ENCODE measurements at regions not wholly inside any gene's neighbourhood (a gene's known extent, or its start where the extent isn't known, plus 50 kb on each side); places are given as distances from the start of the nearest gene placed in this dataset.

- no peaks in the 10 kb centered on the region for H3K36me3 ChIP-seq
- no peak overlapping the region for H3K4me3 ChIP-seq
- no peak overlapping the region for H3K27ac ChIP-seq
- peaks cover 0 to 18% (median under 1%) of the 10 kb centered on the region in 12 donors for H3K4me1 ChIP-seq
- H3K27me3 ChIP-seq: no peaks in the 10 kb centered on the region
- DNase-seq: no peak
- intact Hi-C loops (cut with DNase I): no loop called here
- no peak for TF ChIP-seq CTCF (IDR thresholded peaks at IDR 0.05)
- H3K9me3 ChIP-seq: no peaks in the 10 kb centered on the region
- ATAC-seq: no peak
Observed at GRCh38 chr6:134442073-134442472, 124.2 kb upstream of the SGK1 start.

GRCh38 chr6:134438837-134439236 is 120.9 kb upstream of the SGK1 start:
- no peak for TF ChIP-seq CTCF (IDR thresholded peaks at IDR 0.05)
- no peak for TF ChIP-seq POLR2A (IDR thresholded peaks at IDR 0.05)
- no peak overlapping the region for H3K4me3 ChIP-seq
- intact Hi-C loops (cut with DNase I): no loop called here
- WGBS, 4 donors: 75 to 97% (median 79%) methylated on average over 5 of the region's 5 CpGs
- ATAC-seq (no peak), DNase-seq (no peak)
- H3K4me1 ChIP-seq: peaks cover 0 to 25% (median 0%) of the 10 kb centered on the region in 12 donors
- no peak overlapping the region for H3K27ac ChIP-seq
- H3K9me3 ChIP-seq: no peaks in the 10 kb centered on the region
- no peaks in the 10 kb centered on the region for H3K27me3 ChIP-seq
- H3K36me3 ChIP-seq: no peaks in the 10 kb centered on the region

- peak in 3 of 4 donors; percentile 22 to 62 (median 42) for ATAC-seq
- DNase-seq: peak in 1 of 5 donors; percentile 12
- TF ChIP-seq CTCF (IDR thresholded peaks at IDR 0.05): no peak
- no peak for TF ChIP-seq POLR2A (IDR thresholded peaks at IDR 0.05)
- no peak overlapping the region for H3K4me3 ChIP-seq
- intact Hi-C loops (cut with DNase I): no loop called here
- WGBS, 4 donors: 61 to 69% (median 69%) methylated on average over 4 of the region's 4 CpGs
- H3K27ac ChIP-seq: peak overlapping the region in 1 of 12 donors; percentile 88
- H3K4me1 ChIP-seq: peaks cover 0 to 25% (median 0%) of the 10 kb centered on the region in 12 donors
- no peaks in the 10 kb centered on the region for H3K36me3 ChIP-seq
- no peaks in the 10 kb centered on the region for H3K27me3 ChIP-seq
- H3K9me3 ChIP-seq: no peaks in the 10 kb centered on the region
Observed at GRCh38 chr6:134437376-134437775, 119.5 kb upstream of the SGK1 start.

GRCh38 chr6:134436950-134437349 is 119.0 kb upstream of the SGK1 start:
- H3K27me3 ChIP-seq: no peaks in the 10 kb centered on the region
- DNase-seq: no peak
- H3K4me3 ChIP-seq: no peak overlapping the region
- intact Hi-C loops (cut with DNase I): no loop called here
- no peaks in the 10 kb centered on the region for H3K36me3 ChIP-seq
- H3K9me3 ChIP-seq: no peaks in the 10 kb centered on the region
- 0 to 87% (median 19%) methylated on average over 1 of the region's 1 CpG for WGBS, 4 donors
- peak overlapping the region in 2 of 12 donors; percentile 63 to 88 for H3K27ac ChIP-seq
- peaks cover 0 to 25% (median 0%) of the 10 kb centered on the region in 12 donors for H3K4me1 ChIP-seq
- TF ChIP-seq POLR2A (IDR thresholded peaks at IDR 0.05): no peak
- no peak for TF ChIP-seq CTCF (IDR thresholded peaks at IDR 0.05)
- ATAC-seq: peak in 3 of 4 donors; percentile 37 to 50 (median 43)

Data from heart left ventricle (tissue), 16 donors.